Omental fat pad (tissue), 3 donors: ENCODE measurements at regions not wholly inside any gene's neighbourhood (a gene's known extent, or its start where the extent isn't known, plus 50 kb on each side); places are given as distances from the start of the nearest gene placed in this dataset.

Source experiments
- ATAC-seq: fragments of 150-250 bp; one replicate; pipeline ENCODE4 v1.9.1; 2016; ENCODE audit warnings: mild to moderate bottlenecking, moderate library complexity; ENCODE audit not compliant: low FRiP score
- DNase-seq: peaks from one replicate; pipeline ENCODE4 v3.0.0-alpha.2; 2019; ENCODE audit warnings: low spot score
- CTCF ChIP-seq, 3 donors: fragments of 450-650 bp; IDR thresholded peaks; one replicate each; pipeline ENCODE4 v1.5.1; 2016 to 2017; ENCODE audit warnings: antibody characterized with exemption in 3 of 3, mild to moderate bottlenecking in 3 of 3, moderate library complexity in 2 of 3

GRCh38 chr5:23614422-23614821 is 107.0 kb downstream of the PRDM9 start:
- ATAC-seq (no peak), DNase-seq (no peak)
- no peak for TF ChIP-seq CTCF (IDR thresholded peaks at IDR 0.05)

- no peak for DNase-seq
- no peak for ATAC-seq
- no peak for TF ChIP-seq CTCF (IDR thresholded peaks at IDR 0.05)
Observed at GRCh38 chr5:23626961-23627360, 119.6 kb downstream of the PRDM9 start.

GRCh38 chr5:23627976-23628375 is 120.6 kb downstream of the PRDM9 start:
- DNase-seq (no peak), ATAC-seq (no peak)
- TF ChIP-seq CTCF (IDR thresholded peaks at IDR 0.05), result no peak

GRCh38 chr5:23629396-23629795 is 122.0 kb downstream of the PRDM9 start:
- TF ChIP-seq CTCF (IDR thresholded peaks at IDR 0.05), result no peak
- ATAC-seq (no peak), DNase-seq (no peak)

GRCh38 chr5:23631302-23632045 is 124.1 kb downstream of the PRDM9 start:
- ATAC-seq (peak; percentile 48), DNase-seq (no peak)
- no peak for TF ChIP-seq CTCF (IDR thresholded peaks at IDR 0.05)

GRCh38 chr5:23635938-23636337 is 128.5 kb downstream of the PRDM9 start:
- ATAC-seq, result no peak
- TF ChIP-seq CTCF (IDR thresholded peaks at IDR 0.05), result no peak
- DNase-seq, result no peak

GRCh38 chr5:23639326-23639725 is 131.9 kb downstream of the PRDM9 start:
- ATAC-seq (no peak), DNase-seq (no peak)
- TF ChIP-seq CTCF (IDR thresholded peaks at IDR 0.05), result no peak
